HL-60 (cell line): ENCODE measurements at regions not wholly inside any gene's neighbourhood (a gene's known extent, or its start where the extent isn't known, plus 50 kb on each side); places are given as distances from the start of the nearest gene placed in this dataset.

Source experiments
- GABPA ChIP-seq: IDR thresholded peaks from 2 replicates; pipeline ENCODE4 v1.6.1; 2012; ENCODE audit warnings: low read depth
- POLR2AphosphoS5 ChIP-seq: IDR thresholded peaks from 2 replicates; pipeline ENCODE4 v1.6.1; 2012; ENCODE audit warnings: low read depth
- TF ChIP-seq, protein P1 (sequence below): IDR thresholded peaks from one replicate; pipeline ENCODE4 v1.5.1; 2011; ENCODE audit warnings: low read length, control low read depth, inconsistent platforms; ENCODE audit not compliant: insufficient read depth
- TF ChIP-seq, protein P2 (sequence below): IDR thresholded peaks from 2 replicates; pipeline ENCODE4 v1.6.1; 2012; ENCODE audit warnings: low read depth; ENCODE audit not compliant: insufficient replicate concordance

DNA sequence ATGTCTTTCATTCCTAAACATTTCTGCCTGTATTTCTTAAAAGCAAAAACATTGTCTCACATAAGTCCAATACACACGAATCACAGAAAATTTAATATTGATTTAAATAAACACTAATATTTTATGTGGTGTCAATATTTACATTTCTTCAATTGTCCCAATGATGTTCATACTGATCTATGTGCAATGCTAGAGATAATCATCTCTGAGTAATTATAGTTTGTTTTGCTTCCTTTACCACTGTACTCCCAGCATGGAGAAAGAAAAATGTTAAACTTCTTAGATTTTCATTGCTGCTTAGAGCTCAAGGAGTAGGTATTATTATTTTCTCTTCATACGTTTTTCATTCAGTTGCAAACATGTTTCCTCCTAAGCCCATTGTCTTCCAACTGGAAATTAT is 434.2 kb upstream of the PRR20A start:
- TF ChIP-seq, protein P1, sequence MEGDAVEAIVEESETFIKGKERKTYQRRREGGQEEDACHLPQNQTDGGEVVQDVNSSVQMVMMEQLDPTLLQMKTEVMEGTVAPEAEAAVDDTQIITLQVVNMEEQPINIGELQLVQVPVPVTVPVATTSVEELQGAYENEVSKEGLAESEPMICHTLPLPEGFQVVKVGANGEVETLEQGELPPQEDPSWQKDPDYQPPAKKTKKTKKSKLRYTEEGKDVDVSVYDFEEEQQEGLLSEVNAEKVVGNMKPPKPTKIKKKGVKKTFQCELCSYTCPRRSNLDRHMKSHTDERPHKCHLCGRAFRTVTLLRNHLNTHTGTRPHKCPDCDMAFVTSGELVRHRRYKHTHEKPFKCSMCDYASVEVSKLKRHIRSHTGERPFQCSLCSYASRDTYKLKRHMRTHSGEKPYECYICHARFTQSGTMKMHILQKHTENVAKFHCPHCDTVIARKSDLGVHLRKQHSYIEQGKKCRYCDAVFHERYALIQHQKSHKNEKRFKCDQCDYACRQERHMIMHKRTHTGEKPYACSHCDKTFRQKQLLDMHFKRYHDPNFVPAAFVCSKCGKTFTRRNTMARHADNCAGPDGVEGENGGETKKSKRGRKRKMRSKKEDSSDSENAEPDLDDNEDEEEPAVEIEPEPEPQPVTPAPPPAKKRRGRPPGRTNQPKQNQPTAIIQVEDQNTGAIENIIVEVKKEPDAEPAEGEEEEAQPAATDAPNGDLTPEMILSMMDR: no peak
- TF ChIP-seq POLR2AphosphoS5 (no peak), GABPA (no peak)
- TF ChIP-seq, protein P2, sequence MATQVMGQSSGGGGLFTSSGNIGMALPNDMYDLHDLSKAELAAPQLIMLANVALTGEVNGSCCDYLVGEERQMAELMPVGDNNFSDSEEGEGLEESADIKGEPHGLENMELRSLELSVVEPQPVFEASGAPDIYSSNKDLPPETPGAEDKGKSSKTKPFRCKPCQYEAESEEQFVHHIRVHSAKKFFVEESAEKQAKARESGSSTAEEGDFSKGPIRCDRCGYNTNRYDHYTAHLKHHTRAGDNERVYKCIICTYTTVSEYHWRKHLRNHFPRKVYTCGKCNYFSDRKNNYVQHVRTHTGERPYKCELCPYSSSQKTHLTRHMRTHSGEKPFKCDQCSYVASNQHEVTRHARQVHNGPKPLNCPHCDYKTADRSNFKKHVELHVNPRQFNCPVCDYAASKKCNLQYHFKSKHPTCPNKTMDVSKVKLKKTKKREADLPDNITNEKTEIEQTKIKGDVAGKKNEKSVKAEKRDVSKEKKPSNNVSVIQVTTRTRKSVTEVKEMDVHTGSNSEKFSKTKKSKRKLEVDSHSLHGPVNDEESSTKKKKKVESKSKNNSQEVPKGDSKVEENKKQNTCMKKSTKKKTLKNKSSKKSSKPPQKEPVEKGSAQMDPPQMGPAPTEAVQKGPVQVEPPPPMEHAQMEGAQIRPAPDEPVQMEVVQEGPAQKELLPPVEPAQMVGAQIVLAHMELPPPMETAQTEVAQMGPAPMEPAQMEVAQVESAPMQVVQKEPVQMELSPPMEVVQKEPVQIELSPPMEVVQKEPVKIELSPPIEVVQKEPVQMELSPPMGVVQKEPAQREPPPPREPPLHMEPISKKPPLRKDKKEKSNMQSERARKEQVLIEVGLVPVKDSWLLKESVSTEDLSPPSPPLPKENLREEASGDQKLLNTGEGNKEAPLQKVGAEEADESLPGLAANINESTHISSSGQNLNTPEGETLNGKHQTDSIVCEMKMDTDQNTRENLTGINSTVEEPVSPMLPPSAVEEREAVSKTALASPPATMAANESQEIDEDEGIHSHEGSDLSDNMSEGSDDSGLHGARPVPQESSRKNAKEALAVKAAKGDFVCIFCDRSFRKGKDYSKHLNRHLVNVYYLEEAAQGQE: no peak
